ENCODE measurements at regions not wholly inside any gene's neighbourhood (a gene's known extent, or its start where the extent isn't known, plus 50 kb on each side); places are given as distances from the start of the nearest gene placed in this dataset.

DNA sequence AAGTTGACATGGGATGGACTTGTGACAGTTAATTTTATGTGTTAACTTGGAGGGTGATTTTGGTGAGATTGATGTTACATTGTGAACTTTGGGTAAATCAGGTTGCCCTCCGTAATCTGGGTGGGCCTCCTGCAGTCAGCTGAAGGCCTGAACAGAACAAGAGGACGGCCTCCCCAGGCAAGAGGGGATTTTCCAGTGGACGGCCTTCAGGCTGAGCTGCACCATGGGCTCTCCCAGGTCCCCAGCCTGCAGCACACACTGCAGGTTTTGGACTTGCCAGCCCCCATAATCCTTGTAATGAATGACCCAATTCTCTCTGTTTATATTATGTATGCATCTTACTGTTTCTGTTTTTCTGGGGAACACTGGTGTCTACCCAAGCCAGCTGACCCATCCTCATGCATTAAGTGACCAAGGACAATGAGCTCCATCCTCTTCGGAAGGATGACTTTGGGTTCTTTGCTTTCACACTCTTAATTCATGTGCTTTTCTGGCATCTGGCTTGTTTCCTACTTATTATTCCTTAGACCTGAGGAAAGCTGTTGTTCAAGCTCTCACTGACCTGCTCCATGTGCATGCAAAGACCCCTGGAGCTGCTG, 64.2 kb downstream of the DACT2 start:
- H3K9ac ChIP-seq (ENCODE audit: low read depth, low read length), result no peak overlapping the region
- H3K4me1 ChIP-seq (ENCODE audit: control insufficient read depth, insufficient read depth, low read length), result no peaks in the 10 kb centered on the region
- H3K9me3 ChIP-seq (ENCODE audit: control insufficient read depth, insufficient read depth, low read length), result no peaks in the 10 kb centered on the region
- H3K4me3 ChIP-seq (ENCODE audit: low read depth, low read length), result no peak overlapping the region
- no peak overlapping the region for H3K27ac ChIP-seq (ENCODE audit: low read depth, low read length)
- H3K36me3 ChIP-seq (ENCODE audit: control insufficient read depth, insufficient read depth, low read length), result no peaks in the 10 kb centered on the region
- no peaks in the 10 kb centered on the region for H3K27me3 ChIP-seq (ENCODE audit: control insufficient read depth, insufficient read depth, low read length)

DNA sequence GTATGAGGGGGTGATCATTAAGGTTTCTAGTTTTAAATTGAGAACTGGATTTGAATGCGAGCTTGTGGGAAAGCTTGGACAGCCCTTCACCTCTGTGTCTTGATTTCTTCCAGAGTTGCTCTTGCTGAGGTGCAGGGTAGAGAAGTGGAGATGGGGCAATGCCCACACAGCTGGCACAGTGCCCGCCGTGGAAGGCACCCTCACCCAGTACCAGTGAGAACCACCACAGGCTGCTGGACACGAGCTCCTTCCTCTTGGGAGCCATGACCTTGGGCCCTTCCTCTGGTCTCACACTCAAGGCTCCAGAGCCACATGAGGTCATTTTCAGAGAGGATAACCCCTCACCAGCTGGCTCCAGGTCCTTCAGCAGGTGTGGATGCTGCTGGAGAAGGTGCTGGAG, 67.3 kb downstream of the DACT2 start:
- no peak overlapping the region for H3K4me3 ChIP-seq (ENCODE audit: low read depth, low read length)
- H3K27me3 ChIP-seq (ENCODE audit: control insufficient read depth, insufficient read depth, low read length), result no peaks in the 10 kb centered on the region
- no peak overlapping the region for H3K9ac ChIP-seq (ENCODE audit: low read depth, low read length)
- no peak overlapping the region for H3K27ac ChIP-seq (ENCODE audit: low read depth, low read length)
- no peaks in the 10 kb centered on the region for H3K9me3 ChIP-seq (ENCODE audit: control insufficient read depth, insufficient read depth, low read length)
- no peaks in the 10 kb centered on the region for H3K36me3 ChIP-seq (ENCODE audit: control insufficient read depth, insufficient read depth, low read length)
- H3K4me1 ChIP-seq (ENCODE audit: control insufficient read depth, insufficient read depth, low read length), result peaks cover 7% of the 10 kb centered on the region

DNA sequence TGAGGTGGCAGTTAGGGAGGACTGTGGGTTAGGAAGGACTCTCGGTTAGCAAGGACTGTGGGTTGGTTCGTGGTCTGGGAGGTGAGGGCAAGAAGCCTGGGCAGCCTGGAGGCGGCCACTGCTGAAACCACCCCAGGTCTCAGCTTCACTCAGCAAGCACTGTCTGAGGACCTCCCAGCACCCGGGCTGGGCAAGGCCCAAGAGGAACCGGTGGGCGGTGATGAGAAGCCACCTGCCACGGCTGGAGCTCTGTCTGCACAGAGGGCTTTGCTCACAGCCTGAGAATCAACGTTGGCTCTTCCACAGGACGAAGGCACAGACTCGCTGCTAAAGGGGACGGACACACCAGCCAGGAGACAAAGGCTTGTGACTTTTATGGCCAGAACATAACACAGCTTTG, 69.3 kb downstream of the DACT2 start:
- Histone ChIP-seq H3K9ac (ENCODE audit: low read depth, low read length) (no peak overlapping the region), H3K27me3 (ENCODE audit: control insufficient read depth, insufficient read depth, low read length) (no peaks in the 10 kb centered on the region), H3K27ac (ENCODE audit: low read depth, low read length) (no peak overlapping the region), H3K4me3 (ENCODE audit: low read depth, low read length) (no peak overlapping the region), H3K9me3 (ENCODE audit: control insufficient read depth, insufficient read depth, low read length) (no peaks in the 10 kb centered on the region), H3K36me3 (ENCODE audit: control insufficient read depth, insufficient read depth, low read length) (no peaks in the 10 kb centered on the region), H3K4me1 (ENCODE audit: control insufficient read depth, insufficient read depth, low read length) (peaks cover 8% of the 10 kb centered on the region)

DNA sequence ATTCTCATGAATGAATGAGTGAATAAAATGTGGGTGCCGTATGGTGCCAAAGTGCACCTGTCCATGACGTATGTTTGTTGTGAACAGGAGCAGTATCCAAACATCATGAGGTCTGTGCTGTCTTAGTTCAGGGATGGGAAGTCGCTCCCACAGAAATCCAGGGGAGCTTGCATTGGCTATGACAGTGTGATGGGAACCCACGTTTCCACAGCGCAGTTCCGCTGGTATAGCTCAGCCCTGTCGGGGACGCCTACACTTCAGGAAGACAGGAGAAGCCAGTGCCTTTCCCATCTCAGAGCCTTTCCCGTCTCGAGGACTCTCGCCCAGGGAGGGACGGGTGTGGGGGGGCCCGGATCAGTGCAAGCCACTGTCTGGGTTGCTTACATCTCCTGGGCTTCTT, 69.8 kb downstream of the DACT2 start:
- Histone ChIP-seq H3K36me3 (ENCODE audit: control insufficient read depth, insufficient read depth, low read length) (no peaks in the 10 kb centered on the region), H3K4me3 (ENCODE audit: low read depth, low read length) (no peak overlapping the region), H3K9me3 (ENCODE audit: control insufficient read depth, insufficient read depth, low read length) (no peaks in the 10 kb centered on the region), H3K4me1 (ENCODE audit: control insufficient read depth, insufficient read depth, low read length) (peaks cover 8% of the 10 kb centered on the region), H3K27me3 (ENCODE audit: control insufficient read depth, insufficient read depth, low read length) (no peaks in the 10 kb centered on the region), H3K27ac (ENCODE audit: low read depth, low read length) (no peak overlapping the region), H3K9ac (ENCODE audit: low read depth, low read length) (no peak overlapping the region)

DNA sequence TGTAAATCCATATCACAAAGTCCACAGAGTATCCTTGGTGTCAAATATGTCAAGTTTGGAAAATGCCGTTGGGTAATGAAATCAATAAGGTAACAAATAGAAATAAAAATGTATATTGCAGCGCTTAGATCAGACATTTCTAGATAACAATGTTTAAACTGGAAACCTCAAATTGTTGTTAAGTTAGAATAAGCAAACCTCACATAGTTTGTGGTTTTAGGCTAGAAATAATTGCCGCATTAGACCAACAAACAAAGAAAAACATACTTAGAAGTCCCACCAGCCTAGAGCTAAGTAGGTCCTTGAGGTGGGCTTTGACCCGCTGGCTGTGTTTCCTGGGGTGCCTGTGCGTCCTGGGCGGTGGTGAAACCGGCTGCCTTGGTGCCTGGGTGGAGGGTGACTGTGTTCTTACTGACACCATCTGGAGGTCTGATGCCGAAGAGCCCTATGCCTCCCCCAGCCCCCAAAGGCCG, 71.4 kb downstream of the DACT2 start:
- H3K4me1 ChIP-seq (ENCODE audit: control insufficient read depth, insufficient read depth, low read length), result peaks cover 8% of the 10 kb centered on the region
- H3K4me3 ChIP-seq (ENCODE audit: low read depth, low read length), result no peak overlapping the region

DNA sequence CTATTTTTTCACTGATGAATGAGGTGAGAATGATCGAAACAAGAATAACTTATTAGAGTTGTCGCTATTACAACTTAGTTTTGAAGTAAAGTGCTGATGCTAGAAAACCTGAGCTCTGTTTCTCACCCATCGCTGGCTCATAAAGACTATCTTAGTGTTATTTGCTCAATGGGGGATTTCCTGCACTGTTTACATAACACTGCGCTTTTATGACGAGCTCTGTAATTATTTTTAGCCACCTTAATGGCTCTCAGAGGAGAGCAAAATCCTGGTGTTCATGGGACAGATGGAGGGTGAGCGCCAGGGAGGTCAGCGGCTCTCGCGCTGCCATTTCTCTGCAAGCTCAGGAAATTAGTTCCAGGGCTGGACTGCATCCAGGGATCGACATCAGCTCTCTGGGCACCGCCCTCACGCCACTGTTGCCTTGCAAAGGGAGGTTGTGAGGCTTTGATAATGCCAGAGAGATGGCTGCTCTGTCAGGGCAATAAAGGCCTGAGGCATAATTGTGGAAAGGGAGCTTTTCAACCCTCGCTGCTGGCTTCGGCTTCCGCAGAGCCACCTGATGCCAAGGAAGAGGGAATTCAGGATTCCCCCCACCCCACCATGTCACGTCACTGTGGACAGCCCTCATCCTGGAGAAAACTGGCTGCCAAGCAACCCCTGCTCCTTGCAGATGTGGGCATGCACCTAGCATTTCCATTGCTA, 72.0 kb downstream of the DACT2 start:
- Histone ChIP-seq H3K36me3 (ENCODE audit: control insufficient read depth, insufficient read depth, low read length) (no peaks in the 10 kb centered on the region), H3K4me3 (ENCODE audit: low read depth, low read length) (no peak overlapping the region), H3K9ac (ENCODE audit: low read depth, low read length) (no peak overlapping the region), H3K27ac (ENCODE audit: low read depth, low read length) (no peak overlapping the region), H3K9me3 (ENCODE audit: control insufficient read depth, insufficient read depth, low read length) (no peaks in the 10 kb centered on the region), H3K27me3 (ENCODE audit: control insufficient read depth, insufficient read depth, low read length) (no peaks in the 10 kb centered on the region), H3K4me1 (ENCODE audit: control insufficient read depth, insufficient read depth, low read length) (peaks cover 8% of the 10 kb centered on the region)

More for the DNA sequence above, 71.4 kb downstream of the DACT2 start:
- H3K27me3 ChIP-seq (ENCODE audit: control insufficient read depth, insufficient read depth, low read length), result no peaks in the 10 kb centered on the region
- no peak overlapping the region for H3K9ac ChIP-seq (ENCODE audit: low read depth, low read length)
- H3K9me3 ChIP-seq (ENCODE audit: control insufficient read depth, insufficient read depth, low read length), result no peaks in the 10 kb centered on the region
- H3K36me3 ChIP-seq (ENCODE audit: control insufficient read depth, insufficient read depth, low read length), result no peaks in the 10 kb centered on the region
- H3K27ac ChIP-seq (ENCODE audit: low read depth, low read length), result no peak overlapping the region

DNA sequence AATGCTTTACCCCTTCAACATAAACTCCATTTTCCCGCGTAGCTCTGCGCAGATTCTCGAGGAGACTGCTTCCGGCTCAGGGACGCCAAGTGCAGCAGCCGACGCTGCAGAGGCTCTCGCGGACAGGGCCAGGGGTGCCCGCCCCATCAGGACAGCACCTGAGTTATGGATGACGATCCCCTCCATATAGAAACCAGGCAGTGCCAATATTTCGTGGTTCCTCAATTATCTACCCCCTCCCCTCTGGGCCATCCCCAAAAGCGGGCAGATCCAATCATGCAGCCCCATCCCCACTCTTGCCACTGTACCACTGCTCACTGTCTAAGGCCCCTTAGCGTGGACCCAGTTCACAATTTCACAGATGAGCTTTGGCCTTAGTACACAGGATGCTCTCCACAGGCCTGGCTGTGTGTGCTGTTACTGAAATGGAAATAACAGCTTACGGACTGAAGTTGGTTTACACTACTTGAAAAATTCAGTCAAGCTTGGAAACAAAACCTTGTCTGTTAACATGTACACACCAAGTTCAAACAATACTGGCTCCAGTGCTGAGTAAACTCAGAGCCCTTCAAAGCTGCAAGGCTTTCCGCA, 74.5 kb downstream of the DACT2 start:
- Histone ChIP-seq H3K27me3 (ENCODE audit: control insufficient read depth, insufficient read depth, low read length) (no peaks in the 10 kb centered on the region), H3K4me1 (ENCODE audit: control insufficient read depth, insufficient read depth, low read length) (peaks cover 8% of the 10 kb centered on the region), H3K4me3 (ENCODE audit: low read depth, low read length) (no peak overlapping the region), H3K9me3 (ENCODE audit: control insufficient read depth, insufficient read depth, low read length) (no peaks in the 10 kb centered on the region), H3K36me3 (ENCODE audit: control insufficient read depth, insufficient read depth, low read length) (no peaks in the 10 kb centered on the region), H3K9ac (ENCODE audit: low read depth, low read length) (no peak overlapping the region), H3K27ac (ENCODE audit: low read depth, low read length) (no peak overlapping the region)

DNA sequence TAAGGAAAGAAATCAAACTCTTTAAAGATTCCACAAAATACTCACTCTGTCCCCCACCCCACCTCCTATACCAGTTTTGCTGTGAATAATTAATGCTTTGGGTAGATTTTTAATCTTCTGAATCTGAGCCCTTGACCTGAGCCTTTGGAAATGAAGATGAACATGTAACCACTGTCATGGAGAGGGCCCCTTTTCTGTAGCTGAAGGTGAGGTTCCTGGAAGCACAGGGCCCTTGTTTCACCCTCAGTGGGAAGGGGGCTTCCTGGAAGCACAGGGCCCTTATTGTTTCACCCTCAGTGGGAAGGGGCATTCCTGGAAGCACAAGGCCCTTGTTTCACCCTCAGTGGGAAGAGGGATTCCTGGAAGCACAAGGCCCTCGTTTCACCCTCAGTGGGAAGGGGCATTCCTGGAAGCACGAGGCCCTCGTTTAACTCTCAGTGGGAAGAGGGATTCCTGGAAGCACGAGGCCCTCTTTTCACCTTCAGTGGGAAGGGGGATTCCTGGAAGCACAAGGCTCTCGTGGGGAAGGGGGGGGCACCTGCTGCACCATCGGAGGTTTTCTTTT, 75.7 kb downstream of the DACT2 start:
- H3K4me1 ChIP-seq (ENCODE audit: control insufficient read depth, insufficient read depth, low read length), result peaks cover 8% of the 10 kb centered on the region
- H3K9me3 ChIP-seq (ENCODE audit: control insufficient read depth, insufficient read depth, low read length), result no peaks in the 10 kb centered on the region
- H3K27ac ChIP-seq (ENCODE audit: low read depth, low read length), result no peak overlapping the region
- no peak overlapping the region for H3K4me3 ChIP-seq (ENCODE audit: low read depth, low read length)
- no peaks in the 10 kb centered on the region for H3K27me3 ChIP-seq (ENCODE audit: control insufficient read depth, insufficient read depth, low read length)
- H3K9ac ChIP-seq (ENCODE audit: low read depth, low read length), result no peak overlapping the region
- H3K36me3 ChIP-seq (ENCODE audit: control insufficient read depth, insufficient read depth, low read length), result no peaks in the 10 kb centered on the region

DNA sequence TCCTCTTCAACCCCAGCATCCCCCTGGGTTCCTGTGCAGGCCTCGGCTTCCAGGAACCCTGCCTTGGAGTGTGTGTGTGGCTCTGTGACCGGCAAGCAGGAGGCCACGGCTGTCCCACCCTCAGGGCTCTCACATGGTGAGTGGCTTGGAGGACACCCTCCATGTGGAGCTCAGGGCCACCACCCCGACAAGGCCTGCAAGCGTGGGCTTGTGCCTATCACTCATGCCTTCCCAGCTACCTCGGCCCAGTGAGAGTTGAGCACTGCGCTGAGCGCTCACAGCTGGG, 76.7 kb downstream of the DACT2 start:
- no peak overlapping the region for H3K27ac ChIP-seq (ENCODE audit: low read depth, low read length)
- no peak overlapping the region for H3K9ac ChIP-seq (ENCODE audit: low read depth, low read length)
- no peaks in the 10 kb centered on the region for H3K9me3 ChIP-seq (ENCODE audit: control insufficient read depth, insufficient read depth, low read length)
- no peak overlapping the region for H3K4me3 ChIP-seq (ENCODE audit: low read depth, low read length)
- no peaks in the 10 kb centered on the region for H3K36me3 ChIP-seq (ENCODE audit: control insufficient read depth, insufficient read depth, low read length)
- H3K4me1 ChIP-seq (ENCODE audit: control insufficient read depth, insufficient read depth, low read length), result peaks cover 7% of the 10 kb centered on the region
- H3K27me3 ChIP-seq (ENCODE audit: control insufficient read depth, insufficient read depth, low read length), result no peaks in the 10 kb centered on the region

DNA sequence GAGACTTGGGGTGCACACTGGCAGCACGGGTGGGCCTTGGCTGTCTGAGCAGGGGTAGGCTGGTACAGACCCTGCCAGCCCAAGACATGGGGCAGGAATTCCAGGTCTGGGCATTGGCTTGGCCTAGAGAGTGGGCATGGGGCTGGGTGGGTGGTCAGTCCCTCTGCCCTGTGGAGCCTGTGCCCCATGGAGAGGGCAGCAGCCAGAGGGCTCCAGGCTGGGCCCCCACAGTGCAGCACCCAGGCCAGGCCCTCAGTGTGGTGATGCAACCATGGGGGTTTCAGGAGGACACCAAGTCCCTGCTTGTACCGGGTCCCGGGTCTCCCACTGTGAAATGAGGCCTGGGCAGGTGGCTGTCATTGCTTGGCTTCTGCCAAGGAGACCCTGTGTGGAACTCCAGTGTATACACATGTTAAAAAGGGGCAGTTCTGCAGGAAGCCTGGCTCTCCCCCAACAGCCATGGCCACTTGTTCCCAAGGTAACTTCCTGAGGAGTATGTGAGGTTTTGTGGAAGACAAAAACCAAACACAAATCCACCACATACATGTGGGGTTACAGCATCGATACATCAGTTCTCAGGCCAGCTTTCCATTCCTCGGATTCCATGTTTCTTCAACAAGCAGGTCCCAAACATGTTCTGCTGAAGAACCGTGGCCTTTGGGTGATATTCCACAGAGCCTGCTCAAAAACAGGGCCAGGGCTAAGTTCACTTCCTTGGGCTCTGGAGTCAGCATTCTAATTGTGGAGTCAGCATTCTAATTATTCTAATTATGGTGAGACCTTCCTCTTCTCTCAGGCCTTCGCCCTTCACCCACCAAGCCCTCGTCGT, 77.3 kb downstream of the DACT2 start:
- H3K9ac ChIP-seq (ENCODE audit: low read depth, low read length), result no peak overlapping the region
- H3K4me3 ChIP-seq (ENCODE audit: low read depth, low read length), result no peak overlapping the region
- no peak overlapping the region for H3K27ac ChIP-seq (ENCODE audit: low read depth, low read length)

More for the DNA sequence above, 77.3 kb downstream of the DACT2 start:
- H3K4me1 ChIP-seq (ENCODE audit: control insufficient read depth, insufficient read depth, low read length), result peaks cover 1% of the 10 kb centered on the region
- H3K36me3 ChIP-seq (ENCODE audit: control insufficient read depth, insufficient read depth, low read length), result no peaks in the 10 kb centered on the region
- H3K27me3 ChIP-seq (ENCODE audit: control insufficient read depth, insufficient read depth, low read length), result no peaks in the 10 kb centered on the region
- H3K9me3 ChIP-seq (ENCODE audit: control insufficient read depth, insufficient read depth, low read length), result no peaks in the 10 kb centered on the region
